ENCODE measurements at regions not wholly inside any gene's neighbourhood (a gene's known extent, or its start where the extent isn't known, plus 50 kb on each side); places are given as distances from the start of the nearest gene placed in this dataset.
A peak's percentile ranks its signal among the peaks of the same experiment; 100 is the strongest.

DNA sequence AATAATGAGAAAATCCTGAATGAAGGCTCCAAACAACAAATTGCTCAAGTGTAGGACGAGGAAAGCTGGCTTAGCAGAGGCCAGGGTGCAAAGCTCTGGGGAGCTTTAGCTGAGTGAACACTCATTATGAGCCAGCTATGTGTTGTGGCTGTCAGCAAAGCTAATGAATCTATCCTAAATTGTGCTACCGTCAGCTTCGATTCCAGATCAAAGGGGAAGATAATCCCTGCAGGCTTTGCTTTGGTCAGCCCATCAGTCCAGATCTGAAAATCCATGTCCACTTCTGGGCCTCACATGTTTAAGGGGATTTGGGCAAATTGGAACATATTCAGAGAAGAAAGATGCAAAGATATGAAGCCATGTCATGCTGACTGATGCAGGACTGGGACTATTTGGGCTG lies 180.9 kb upstream of the ZBED5 start:
- no peak for DNase-seq

DNA sequence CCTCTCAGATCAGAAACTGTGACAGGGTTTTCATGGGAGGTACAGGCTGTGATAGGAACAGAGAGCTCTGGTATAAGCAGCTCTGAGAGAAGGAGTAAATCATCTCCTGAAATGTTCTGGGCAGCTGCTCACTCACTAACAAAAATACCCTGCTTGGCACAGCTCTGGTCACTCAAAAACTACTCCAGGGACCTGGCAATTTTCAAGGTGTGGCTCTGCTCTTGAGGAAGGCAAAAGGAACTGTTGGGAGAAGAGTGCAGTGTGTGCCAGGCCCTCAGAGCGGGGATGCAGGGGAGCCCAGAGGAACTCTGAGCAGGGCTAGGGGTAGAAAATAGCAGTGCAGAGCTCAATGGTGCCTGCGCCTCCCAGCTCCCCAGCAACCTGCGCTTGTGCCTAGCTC lies 180.5 kb upstream of the ZBED5 start:
- DNase-seq = no peak

GRCh38 chr11:11036848-11037732 lies 179.2 kb upstream of the ZBED5 start:
- peak in 1 of 2 donors; percentile 48 for DNase-seq

DNA sequence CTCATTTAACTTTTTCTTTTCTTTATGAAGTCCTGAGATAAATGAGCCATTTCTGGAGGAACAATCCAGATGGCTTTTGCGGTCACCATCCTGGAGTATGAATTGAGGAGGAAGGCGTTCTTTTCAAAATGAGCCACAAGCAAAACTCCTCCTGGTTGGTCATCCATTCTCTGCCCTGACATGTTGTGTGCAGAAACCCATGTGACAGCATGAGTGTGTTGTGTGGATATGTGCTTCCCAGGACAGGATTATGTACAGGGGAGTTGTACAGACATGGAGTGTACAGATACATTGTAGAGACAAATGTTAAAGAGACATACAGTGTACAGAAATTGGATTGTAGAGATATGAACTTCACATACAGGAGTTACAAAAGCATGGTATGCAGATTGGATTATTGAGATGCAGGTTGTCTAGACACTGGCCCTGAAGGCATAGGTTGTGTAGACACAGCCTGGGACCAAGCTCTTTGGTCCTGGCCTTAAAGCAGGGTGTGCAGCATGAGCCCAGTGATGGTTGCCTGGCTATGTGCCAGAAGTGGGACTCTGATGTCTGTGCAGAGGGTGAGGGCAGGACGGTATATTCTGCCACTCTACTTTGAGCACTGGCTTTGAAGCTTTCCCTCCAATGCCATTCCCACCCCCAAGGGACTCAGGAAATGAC lies 178.5 kb upstream of the ZBED5 start:
- no peak for DNase-seq

DNA sequence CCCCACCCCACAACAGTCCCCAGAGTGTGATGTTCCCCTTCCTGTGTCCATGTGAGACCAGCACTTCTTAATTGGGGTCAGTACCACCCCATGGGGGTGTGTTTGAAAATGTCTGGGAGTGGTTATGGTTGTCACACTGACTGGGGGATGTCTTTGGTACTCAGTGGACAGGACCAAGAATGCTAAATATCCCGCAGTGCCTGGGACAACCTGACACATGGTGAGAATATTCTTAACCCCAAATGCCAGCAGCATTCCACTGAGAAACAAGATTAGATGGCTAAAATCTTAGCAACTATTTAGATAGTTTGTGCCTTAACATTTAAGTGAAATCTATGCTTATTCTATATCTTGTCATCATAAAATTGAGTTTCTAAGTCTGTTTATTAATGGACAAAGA lies 177.5 kb upstream of the ZBED5 start:
- no peak for DNase-seq

- DNase-seq = no peak
Measured at GRCh38 chr11:11034476-11034875, 176.6 kb upstream of the ZBED5 start.

DNA sequence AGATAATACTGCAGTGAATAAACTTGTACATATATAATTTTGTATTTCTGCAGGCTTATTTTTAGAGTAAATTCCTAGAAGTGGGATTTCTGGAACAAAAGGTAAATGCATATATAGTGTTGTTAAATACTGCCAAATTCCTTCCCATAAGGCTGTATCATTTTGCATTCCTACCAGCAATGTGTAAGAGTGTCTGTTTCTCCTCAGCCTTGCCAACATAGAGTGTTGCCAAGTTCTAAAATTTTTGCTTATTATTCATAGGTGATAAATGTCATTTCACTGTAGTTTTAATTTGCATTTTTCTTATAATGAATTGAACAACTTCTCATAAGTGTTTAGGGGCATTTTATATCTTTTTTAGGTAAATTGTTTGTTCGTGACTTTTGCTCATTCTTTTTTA lies 174.2 kb upstream of the ZBED5 start:
- DNase-seq = no peak

DNA sequence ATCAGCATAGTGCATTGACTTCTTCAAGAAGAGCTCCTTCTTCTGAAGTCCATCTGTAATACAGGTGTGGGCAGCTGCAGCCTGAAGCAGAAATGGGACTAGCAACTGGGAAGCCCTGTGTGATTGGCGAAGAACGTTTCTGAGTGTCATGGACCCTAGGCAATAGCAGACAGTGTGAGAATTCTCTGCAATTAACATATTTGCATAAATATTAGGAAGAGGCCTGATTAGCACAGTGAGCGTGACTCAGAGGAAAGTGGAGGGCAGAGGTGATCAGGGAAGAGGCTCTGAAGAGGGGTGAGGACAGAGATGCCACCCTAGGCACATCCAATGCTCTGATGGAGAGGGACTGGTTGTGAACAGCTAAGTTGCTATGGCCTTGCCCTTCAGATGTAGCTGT lies 171.2 kb upstream of the ZBED5 start:
- DNase-seq = no peak

GRCh38 chr11:11028017-11028692 lies 170.3 kb upstream of the ZBED5 start:
- peak in 1 of 2 donors; percentile 26 for DNase-seq

GRCh38 chr11:11027288-11027687 lies 169.4 kb upstream of the ZBED5 start:
- DNase-seq = no peak

- no peak for DNase-seq
Measured at GRCh38 chr11:11025087-11025486, 167.2 kb upstream of the ZBED5 start.

GRCh38 chr11:11022125-11022730 lies 164.4 kb upstream of the ZBED5 start:
- DNase-seq = no peak

DNA sequence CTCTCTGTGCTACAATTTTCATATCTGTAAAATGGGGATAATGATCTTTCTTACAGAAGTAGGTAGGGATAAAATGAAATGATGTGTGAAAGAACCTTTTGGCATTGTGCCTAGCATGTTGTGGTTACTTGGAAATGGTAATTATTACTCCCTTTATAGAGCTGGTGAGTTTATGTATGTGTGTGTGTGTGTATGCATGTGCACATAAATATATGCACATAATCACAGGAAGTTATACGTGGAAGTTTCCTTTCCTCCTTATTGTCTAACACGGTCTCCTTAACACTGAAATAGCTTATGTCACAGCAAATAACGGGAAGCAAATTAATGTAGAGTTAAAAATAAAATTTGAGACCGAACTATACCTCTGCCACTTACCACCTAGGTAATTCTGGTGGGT lies 163.7 kb upstream of the ZBED5 start:
- no peak for DNase-seq

DNA sequence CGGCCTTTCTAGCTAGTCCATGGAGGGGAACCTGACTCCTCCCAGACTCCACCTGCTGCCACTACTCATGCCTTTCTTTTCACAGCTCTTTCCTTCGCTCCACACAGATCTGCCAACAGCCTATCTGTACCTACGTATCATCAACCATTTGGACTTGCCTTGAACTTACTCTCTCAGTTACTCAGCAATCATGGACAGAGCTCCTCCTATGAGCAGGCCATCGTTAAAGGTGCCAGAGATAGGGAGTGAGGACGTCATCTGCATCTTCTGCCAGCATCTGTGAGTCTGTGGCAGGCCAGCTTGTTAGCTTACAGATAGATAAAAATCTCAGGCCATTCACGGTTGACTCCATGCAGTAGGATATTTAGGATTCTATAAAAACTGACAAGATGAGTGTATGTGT lies 162.9 kb upstream of the ZBED5 start:
- DNase-seq = no peak

- no peak for DNase-seq
Measured at GRCh38 chr11:11020219-11020726, 162.4 kb upstream of the ZBED5 start.

- DNase-seq = no peak
Measured at GRCh38 chr11:11016943-11017342, 159.1 kb upstream of the ZBED5 start.

GRCh38 chr11:11016068-11016467 lies 158.2 kb upstream of the ZBED5 start:
- DNase-seq = no peak

GRCh38 chr11:11011617-11012016 lies 153.8 kb upstream of the ZBED5 start:
- no peak for DNase-seq

DNA sequence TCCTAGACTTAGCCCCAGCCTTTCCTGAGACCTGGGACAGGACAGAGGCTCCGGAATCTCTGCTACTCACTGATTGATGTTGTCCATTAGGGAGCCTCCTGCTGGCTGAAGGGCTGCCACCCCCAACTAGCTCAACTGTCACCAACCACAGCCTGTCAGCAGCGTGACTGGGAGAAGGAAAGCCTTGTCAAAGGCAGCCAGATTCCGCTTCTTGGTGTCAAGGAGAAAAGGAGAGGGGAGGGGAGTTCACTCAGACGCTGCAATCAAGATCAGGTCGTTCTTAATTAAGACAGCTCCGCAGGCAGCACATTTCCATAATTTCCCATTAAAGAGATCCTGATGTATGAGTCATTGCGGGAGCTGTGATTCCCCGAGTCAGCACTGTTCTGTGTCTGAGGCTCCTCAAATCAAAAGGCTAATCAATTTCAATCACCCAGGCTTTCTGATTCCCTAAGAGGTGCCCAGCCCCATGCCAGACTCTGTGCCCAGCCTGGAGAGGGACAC lies 152.8 kb upstream of the ZBED5 start:
- DNase-seq = peak in 1 of 2 donors; percentile 3

DNA sequence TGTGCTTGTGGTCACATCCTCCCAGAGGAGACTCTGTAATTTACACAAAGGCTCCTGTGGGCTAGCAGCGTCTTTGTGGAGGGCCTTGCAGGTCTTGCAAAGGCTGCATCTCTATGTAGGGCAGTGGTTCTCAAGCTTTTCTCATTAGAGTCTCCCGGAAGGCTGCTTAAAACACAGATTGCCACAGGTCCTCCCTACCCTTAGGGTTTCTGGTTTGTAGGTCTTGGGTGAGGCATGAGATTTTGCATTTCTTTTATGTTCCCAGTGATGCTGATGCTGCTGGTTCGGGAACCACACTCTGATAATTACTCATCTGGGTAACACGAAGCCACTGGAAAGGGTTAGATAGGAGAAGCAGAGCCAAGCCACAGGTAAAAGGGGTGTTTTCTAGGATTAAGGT lies 151.3 kb upstream of the ZBED5 start:
- DNase-seq = no peak

GRCh38 chr11:11004069-11004468 lies 146.2 kb upstream of the ZBED5 start:
- DNase-seq = no peak

- no peak for DNase-seq
Measured at GRCh38 chr11:11003226-11003625, 145.4 kb upstream of the ZBED5 start.

Data from hippocampal formation (tissue), 2 donors.